Keratinocyte (primary cell): ENCODE measurements at regions not wholly inside any gene's neighbourhood (a gene's known extent, or its start where the extent isn't known, plus 50 kb on each side); places are given as distances from the start of the nearest gene placed in this dataset.

Source experiments
- EZH2 ChIP-seq: IDR thresholded peaks from one replicate; pipeline ENCODE4 v1.6.1; 2012; ENCODE audit warnings: inconsistent platforms, mild to moderate bottlenecking, low read length, moderate library complexity
- TF ChIP-seq, protein P1 (sequence below), 3 experiments: IDR thresholded peaks in 1 of 3; conservative IDR thresholded peaks in 1 of 3; optimal IDR thresholded peaks in 1 of 3; 2 replicates in 2 of 3; 3 replicates in 1 of 3; pipeline versions ENCODE3 to v1.5.1; 2011; ENCODE audit warnings: low read length in 3 of 3, mild to moderate bottlenecking in 3 of 3, moderate library complexity in 2 of 3, control low read depth in 1 of 3, inconsistent platforms in 1 of 3; ENCODE audit not compliant: insufficient read depth in 2 of 3; ENCODE audit errors: extremely low read depth in 1 of 3

GRCh38 chr9:78831726-78832125, 534.8 kb downstream of the PSAT1 start:
- TF ChIP-seq, protein P1, sequence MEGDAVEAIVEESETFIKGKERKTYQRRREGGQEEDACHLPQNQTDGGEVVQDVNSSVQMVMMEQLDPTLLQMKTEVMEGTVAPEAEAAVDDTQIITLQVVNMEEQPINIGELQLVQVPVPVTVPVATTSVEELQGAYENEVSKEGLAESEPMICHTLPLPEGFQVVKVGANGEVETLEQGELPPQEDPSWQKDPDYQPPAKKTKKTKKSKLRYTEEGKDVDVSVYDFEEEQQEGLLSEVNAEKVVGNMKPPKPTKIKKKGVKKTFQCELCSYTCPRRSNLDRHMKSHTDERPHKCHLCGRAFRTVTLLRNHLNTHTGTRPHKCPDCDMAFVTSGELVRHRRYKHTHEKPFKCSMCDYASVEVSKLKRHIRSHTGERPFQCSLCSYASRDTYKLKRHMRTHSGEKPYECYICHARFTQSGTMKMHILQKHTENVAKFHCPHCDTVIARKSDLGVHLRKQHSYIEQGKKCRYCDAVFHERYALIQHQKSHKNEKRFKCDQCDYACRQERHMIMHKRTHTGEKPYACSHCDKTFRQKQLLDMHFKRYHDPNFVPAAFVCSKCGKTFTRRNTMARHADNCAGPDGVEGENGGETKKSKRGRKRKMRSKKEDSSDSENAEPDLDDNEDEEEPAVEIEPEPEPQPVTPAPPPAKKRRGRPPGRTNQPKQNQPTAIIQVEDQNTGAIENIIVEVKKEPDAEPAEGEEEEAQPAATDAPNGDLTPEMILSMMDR (optimal IDR thresholded peaks at IDR 0.05 in 1 of 3, IDR thresholded peaks at IDR 0.05 in 1 of 3, conservative IDR thresholded peaks at IDR 0.05 in 1 of 3; ENCODE audit: extremely low read depth in 1 of 3, insufficient read depth in 2 of 3, low read length in 3 of 3): no peak
- TF ChIP-seq EZH2: no peak
